B cell (primary cell): ENCODE measurements at regions not wholly inside any gene's neighbourhood (a gene's known extent, or its start where the extent isn't known, plus 50 kb on each side); places are given as distances from the start of the nearest gene placed in this dataset.

ENCODE experiments used
- ATAC-seq: fragments of 200-7000 bp; cut with Tn5 transposase; one replicate; pipeline ENCODE4 v1.10.0; 2021; ENCODE audit warnings: low read depth, mild to moderate bottlenecking, moderate number of reproducible peaks, moderate library complexity
- CTCF ChIA-PET: fragments of 350-600 bp; sonication (Branson Sonifier 250); formaldehyde crosslinking; loops from one replicate; lab custom pipeline; 2021; ENCODE audit warnings: antibody characterized with exemption, inconsistent platforms; lab: Charles Lee
- POLR2A ChIA-PET: fragments of 350-600 bp; sonication (Branson Sonifier 250); formaldehyde crosslinking; loops from one replicate; lab custom pipeline; 2021; ENCODE audit warnings: antibody characterized with exemption; lab: Charles Lee
- DNase-seq: peaks from one replicate; pipeline ENCODE4 v3.0.0; 2013
- H2AFZ ChIP-seq: 2 replicates; pipeline ENCODE4 v1.6.1; 2012; ENCODE audit warnings: mild to moderate bottlenecking, low read depth, low read length; ENCODE audit not compliant: insufficient read depth, poor library complexity, severe bottlenecking
- H3K27ac ChIP-seq, 2 donors: 1 replicate in 1 of 2; 2 replicates in 1 of 2; pipeline ENCODE4 v1.5.1; 2012 to 2013; ENCODE audit warnings: low read length in 2 of 2, mild to moderate bottlenecking in 2 of 2, moderate library complexity in 1 of 2
- H3K27me3 ChIP-seq, 4 experiments: fragments of 200-600 bp in 1 of 4; sonication (generic) in 1 of 4; replicated peaks in 1 of 4; 1 replicate in 2 of 4; 2 replicates in 2 of 4; pipeline versions ENCODE4 v1.6.1 to v1.7.0; 2013 to 2016; ENCODE audit warnings: low read length in 3 of 4, mild to moderate bottlenecking in 2 of 4, mixed read lengths in 1 of 4, moderate library complexity in 1 of 4; ENCODE audit not compliant: insufficient read depth in 4 of 4, control insufficient read depth in 3 of 4; ENCODE audit errors: control extremely low read depth in 1 of 4
- H3K36me3 ChIP-seq, 2 experiments: replicated peaks in 1 of 2; 1 replicate in 1 of 2; 2 replicates in 1 of 2; pipeline versions ENCODE4 v1.6.1 to v1.7.1; 2013; ENCODE audit warnings: low read length in 1 of 2; ENCODE audit not compliant: insufficient read depth in 2 of 2, control insufficient read depth in 1 of 2; ENCODE audit errors: control extremely low read depth in 1 of 2, extremely low read depth in 1 of 2
- H3K4me1 ChIP-seq, 2 donors: fragments of 200-600 bp in 1 of 2; sonication (generic) in 1 of 2; 1 replicate in 1 of 2; 2 replicates in 1 of 2; pipeline versions ENCODE4 v1.5.1 to v1.6.1; 2013 to 2017; ENCODE audit warnings: low read length in 2 of 2; ENCODE audit not compliant: control insufficient read depth in 2 of 2, insufficient read depth in 2 of 2
- H3K4me2 ChIP-seq: replicated peaks from 2 replicates; pipeline ENCODE3; 2012; ENCODE audit warnings: mild to moderate bottlenecking, low read depth, low read length; ENCODE audit not compliant: poor library complexity, severe bottlenecking
- H3K4me3 ChIP-seq, 5 experiments: fragments of 200-600 bp in 1 of 5; sonication (generic) in 1 of 5; 1 replicate in 3 of 5; 2 replicates in 2 of 5; pipeline versions ENCODE4 v1.5.1 to v1.7.0; 2011 to 2016; ENCODE audit warnings: low read length in 4 of 5, mild to moderate bottlenecking in 4 of 5, low read depth in 2 of 5, control low read depth in 1 of 5, moderate library complexity in 1 of 5; ENCODE audit not compliant: insufficient read depth in 1 of 5; ENCODE audit errors: control extremely low read depth in 1 of 5, extremely low read depth in 1 of 5
- H3K79me2 ChIP-seq: fragments of 200-600 bp; sonication (generic); one replicate; pipeline ENCODE4 v1.6.0; 2016; ENCODE audit warnings: low read length; ENCODE audit not compliant: control insufficient read depth, insufficient read depth
- H3K9ac ChIP-seq: fragments of 200-600 bp; sonication (generic); 2 replicates; pipeline ENCODE4 v1.6.1; 2017; ENCODE audit warnings: mild to moderate bottlenecking, low read length, moderate library complexity
- H3K9me3 ChIP-seq, 3 donors: one replicate each; pipeline versions ENCODE4 v1.6.1 to v1.7.1; 2013; ENCODE audit warnings: low read length in 2 of 3; ENCODE audit not compliant: control insufficient read depth in 2 of 3, insufficient read depth in 1 of 3; ENCODE audit errors: control extremely low read depth in 1 of 3
- H4K20me1 ChIP-seq: 2 replicates; pipeline ENCODE4 v1.6.0; 2012; ENCODE audit warnings: mild to moderate bottlenecking, low read length; ENCODE audit not compliant: insufficient read depth, control insufficient read depth, poor library complexity, severe bottlenecking
- H3K27ac Mint-ChIP-seq: one replicate; pipeline ENCODE4 v1.8.0; 2021; ENCODE audit warnings: mixed read lengths
- H3K27me3 Mint-ChIP-seq: one replicate; pipeline ENCODE4 v1.8.0; 2021; ENCODE audit warnings: mixed read lengths
- H3K4me1 Mint-ChIP-seq: one replicate; pipeline ENCODE4 v1.8.0; 2021; ENCODE audit warnings: mixed read lengths
- H3K4me3 Mint-ChIP-seq: one replicate; pipeline ENCODE4 v1.8.0; 2021; ENCODE audit warnings: mixed read lengths
- H3K9me3 Mint-ChIP-seq: one replicate; pipeline ENCODE4 v1.8.0; 2022; ENCODE audit warnings: mixed read lengths; ENCODE audit not compliant: insufficient read depth
- EZH2 ChIP-seq: IDR thresholded peaks from 2 replicates; pipeline ENCODE4 v1.6.1; 2012; ENCODE audit warnings: borderline replicate concordance, low read depth, mild to moderate bottlenecking, moderate library complexity, low read length; ENCODE audit not compliant: insufficient read depth, poor library complexity, severe bottlenecking
- WGBS: methylation state at CpG from one replicate; pipeline ENCODE4 v1.1.5; 2013; ENCODE audit warnings: missing lambda C conversion rate; ENCODE audit not compliant: insufficient coverage; 5-methylcytosine and 5-hydroxymethylcytosine counted together
- intact Hi-C: fragments of 100-400 bp; cut with micrococcal nuclease; formaldehyde crosslinking; loops from one replicate; pipeline ENCODE4 v1.10.0; 2022
- TF ChIP-seq, protein P1 (sequence below): fragments of 200-600 bp; IDR thresholded peaks from one replicate; pipeline ENCODE4 v1.8.0; 2022; ENCODE audit warnings: antibody characterized with exemption, mild to moderate bottlenecking

DNA sequence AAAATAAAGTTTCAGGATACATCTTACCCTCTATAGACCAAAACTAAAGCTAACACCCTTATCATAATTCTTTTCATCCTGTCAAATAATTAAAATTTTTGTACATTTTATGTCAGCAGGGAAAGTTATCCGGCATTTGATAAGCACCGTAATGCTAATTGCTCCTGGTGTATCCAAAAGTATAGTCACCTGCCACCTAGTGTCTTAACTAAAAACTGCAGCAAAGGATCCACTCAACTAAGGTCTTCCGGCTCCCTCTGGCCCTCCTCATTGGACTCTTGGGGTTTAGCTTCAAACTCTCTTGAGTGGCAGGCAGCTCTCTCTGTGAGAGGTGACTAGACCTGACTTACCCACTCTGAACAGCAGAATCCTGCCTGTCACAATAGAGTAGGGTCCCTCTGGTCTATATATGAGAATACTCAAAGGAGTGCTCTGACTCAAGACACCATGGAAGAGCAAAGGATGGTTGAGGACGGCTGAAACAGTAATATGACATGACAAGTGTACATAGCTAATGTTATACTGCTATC lies 60.4 kb upstream of the CAST start:
- no peaks in the 10 kb centered on the region for H3K4me1 Mint-ChIP-seq
- Histone ChIP-seq H3K36me3 (no peaks in the 10 kb centered on the region), H3K9me3 (no peaks in the 10 kb centered on the region), H2AFZ (peak overlapping the region; percentile 30), H3K4me3 (no peak overlapping the region), H3K27ac (no peak overlapping the region), H4K20me1 (no peaks in the 10 kb centered on the region), H3K79me2 (no peaks in the 10 kb centered on the region), H3K4me2 (no peak overlapping the region), H3K9ac (no peak overlapping the region), H3K4me1 (no peaks in the 10 kb centered on the region), H3K27me3 (peaks cover 0 to 7% (median 0%) of the 10 kb centered on the region in 4 experiments)
- ChIA-PET POLR2A (no interaction called here), CTCF (interaction anchor here (0.6 to 8.5 kb wide), 16 partner anchors 9 to 959 kb away, joined by 3 to 70 read pairs (median 3); no protein-coding TSS in a partner anchor)
- peaks cover 22% of the 10 kb centered on the region for H3K27me3 Mint-ChIP-seq
- 29% methylated on average over 1 of the region's 4 CpGs for WGBS
- no peak overlapping the region for H3K27ac Mint-ChIP-seq
- ATAC-seq: peak; percentile 70
- DNase-seq: peak; percentile 72
- intact Hi-C loops: loop anchor here (5.0 kb wide), 1 partner anchor 959 kb away; no protein-coding TSS in a partner anchor
- TF ChIP-seq EZH2: no peak
- TF ChIP-seq, protein P1, sequence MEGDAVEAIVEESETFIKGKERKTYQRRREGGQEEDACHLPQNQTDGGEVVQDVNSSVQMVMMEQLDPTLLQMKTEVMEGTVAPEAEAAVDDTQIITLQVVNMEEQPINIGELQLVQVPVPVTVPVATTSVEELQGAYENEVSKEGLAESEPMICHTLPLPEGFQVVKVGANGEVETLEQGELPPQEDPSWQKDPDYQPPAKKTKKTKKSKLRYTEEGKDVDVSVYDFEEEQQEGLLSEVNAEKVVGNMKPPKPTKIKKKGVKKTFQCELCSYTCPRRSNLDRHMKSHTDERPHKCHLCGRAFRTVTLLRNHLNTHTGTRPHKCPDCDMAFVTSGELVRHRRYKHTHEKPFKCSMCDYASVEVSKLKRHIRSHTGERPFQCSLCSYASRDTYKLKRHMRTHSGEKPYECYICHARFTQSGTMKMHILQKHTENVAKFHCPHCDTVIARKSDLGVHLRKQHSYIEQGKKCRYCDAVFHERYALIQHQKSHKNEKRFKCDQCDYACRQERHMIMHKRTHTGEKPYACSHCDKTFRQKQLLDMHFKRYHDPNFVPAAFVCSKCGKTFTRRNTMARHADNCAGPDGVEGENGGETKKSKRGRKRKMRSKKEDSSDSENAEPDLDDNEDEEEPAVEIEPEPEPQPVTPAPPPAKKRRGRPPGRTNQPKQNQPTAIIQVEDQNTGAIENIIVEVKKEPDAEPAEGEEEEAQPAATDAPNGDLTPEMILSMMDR: peak; percentile 90
- no peaks in the 10 kb centered on the region for H3K9me3 Mint-ChIP-seq
- H3K4me3 Mint-ChIP-seq: no peak overlapping the region

DNA sequence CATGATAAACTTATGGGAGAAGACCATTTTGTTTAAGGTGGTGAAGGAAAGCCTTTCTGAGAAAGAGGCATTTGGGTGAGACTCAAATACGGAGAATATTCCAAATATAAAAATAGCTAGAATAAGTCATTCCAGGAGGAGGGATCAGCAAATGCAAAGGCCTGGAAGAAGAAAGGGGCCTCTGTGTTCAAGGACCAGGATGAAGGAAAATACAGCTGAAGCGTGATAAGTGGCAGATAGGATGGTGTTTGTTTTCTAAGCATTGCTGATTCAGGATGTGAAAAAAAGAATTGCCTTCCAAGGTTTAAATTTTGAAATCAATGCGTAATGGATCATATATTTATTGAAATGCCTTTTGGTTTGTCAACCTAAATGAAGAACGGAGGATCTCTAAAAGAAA lies 59.4 kb upstream of the CAST start:
- no peak overlapping the region for H3K27ac Mint-ChIP-seq
- no peaks in the 10 kb centered on the region for H3K4me1 Mint-ChIP-seq
- no peaks in the 10 kb centered on the region for H4K20me1 ChIP-seq
- H3K79me2 ChIP-seq: no peaks in the 10 kb centered on the region
- CTCF ChIA-PET: interaction anchor here (1.0 to 8.5 kb wide), 9 partner anchors 10 to 960 kb away, joined by 3 to 70 read pairs (median 9); no protein-coding TSS in a partner anchor
- intact Hi-C loops: loop anchor here (5.0 kb wide), 1 partner anchor 960 kb away; no protein-coding TSS in a partner anchor
- H3K9me3 Mint-ChIP-seq: no peaks in the 10 kb centered on the region
- H3K27me3 Mint-ChIP-seq: peaks cover 22% of the 10 kb centered on the region
- H3K27me3 ChIP-seq: peaks cover 0 to 7% (median 0%) of the 10 kb centered on the region in 4 experiments
- H3K9me3 ChIP-seq: no peaks in the 10 kb centered on the region
- DNase-seq (no peak), ATAC-seq (no peak)
- H3K4me3 Mint-ChIP-seq: no peak overlapping the region
- TF ChIP-seq, protein P1: no peak
- no peak for TF ChIP-seq EZH2
- H3K4me1 ChIP-seq: no peaks in the 10 kb centered on the region
- no peak overlapping the region for H2AFZ ChIP-seq
- H3K27ac ChIP-seq: no peak overlapping the region
- no peak overlapping the region for H3K4me3 ChIP-seq
- WGBS: 100% methylated on average over 3 of the region's 4 CpGs
- POLR2A ChIA-PET: no interaction called here
- no peak overlapping the region for H3K9ac ChIP-seq
- H3K36me3 ChIP-seq: no peaks in the 10 kb centered on the region
- no peak overlapping the region for H3K4me2 ChIP-seq
